DMS53 treated with DMSO at 0.1 percent for 48 hours (cell line): ENCODE measurements at regions not wholly inside any gene's neighbourhood (a gene's known extent, or its start where the extent isn't known, plus 50 kb on each side); places are given as distances from the start of the nearest gene placed in this dataset.

Experiments used
- DNase-seq: peaks from one replicate; lab custom pipeline; 2025; ENCODE audit not compliant: unreplicated experiment; lab: John Stamatoyannopoulos, UW

- DNase-seq, result no peak
Observed at GRCh38 chr3:72247645-72248388, 462.9 kb upstream of the PROK2 start.

- no peak for DNase-seq
Observed at GRCh38 chr3:72247126-72247525, 462.2 kb upstream of the PROK2 start.

DNA sequence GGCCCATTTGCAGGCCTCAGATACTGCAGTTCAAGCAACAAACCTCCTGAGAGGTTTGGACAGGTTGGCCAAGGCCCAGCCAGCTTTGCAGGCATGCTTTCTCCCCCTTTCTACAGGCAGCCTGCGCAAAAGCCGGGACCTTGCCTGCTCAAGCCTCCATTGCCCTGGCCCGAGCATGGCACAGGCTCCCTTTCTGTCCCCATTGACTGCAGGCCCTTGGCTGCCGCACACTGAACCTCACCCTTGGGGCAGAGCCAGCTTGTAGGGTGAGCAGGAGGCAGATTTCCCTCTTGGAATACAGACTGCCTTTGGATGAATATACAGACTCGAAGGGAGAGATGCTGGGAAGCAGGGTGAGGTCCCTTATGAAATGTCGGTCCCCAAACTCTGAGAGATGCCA lies 461.7 kb upstream of the PROK2 start:
- no peak for DNase-seq

GRCh38 chr3:72245183-72245811 lies 460.3 kb upstream of the PROK2 start:
- DNase-seq, result no peak

- DNase-seq, result no peak
Observed at GRCh38 chr3:72244396-72244795, 459.4 kb upstream of the PROK2 start.

DNA sequence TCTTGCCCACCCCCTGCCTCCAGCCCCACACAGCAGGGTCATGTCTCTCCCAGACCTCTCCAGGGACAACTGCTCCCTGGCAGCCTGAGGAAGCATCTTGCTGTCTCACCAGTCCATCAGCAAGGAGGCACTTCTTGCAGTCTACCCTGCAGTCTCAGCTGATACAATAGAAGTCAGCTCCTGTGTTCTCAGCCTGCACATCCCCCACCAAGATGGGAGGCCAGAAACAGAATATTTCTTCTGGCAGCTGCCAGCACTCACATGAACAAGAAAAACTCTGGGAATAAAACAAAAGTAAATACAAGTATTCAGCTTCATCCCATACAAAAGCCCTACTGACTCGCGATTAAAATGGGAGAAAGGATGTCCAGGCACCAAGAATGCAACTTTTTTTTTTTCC lies 457.4 kb upstream of the PROK2 start:
- DNase-seq, result no peak

DNA sequence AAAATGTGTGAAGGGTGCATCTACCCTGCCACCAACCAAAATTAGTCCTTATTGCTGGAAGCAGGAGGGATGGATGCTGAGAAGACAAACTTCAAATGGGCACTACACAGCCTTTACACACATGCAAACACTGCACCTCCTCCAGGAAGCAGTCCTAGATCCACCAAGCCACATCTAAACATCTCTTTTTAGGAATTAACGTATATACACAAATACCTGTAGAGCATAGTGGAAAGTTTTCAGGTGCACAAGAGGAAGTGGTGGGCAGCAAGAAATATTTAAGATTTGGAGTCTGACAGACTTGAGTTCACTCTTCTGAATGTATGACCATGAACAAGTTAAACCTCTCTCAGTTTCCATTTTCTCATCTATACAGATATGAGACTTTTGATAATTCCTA lies 456.6 kb upstream of the PROK2 start:
- no peak for DNase-seq

- no peak for DNase-seq
Observed at GRCh38 chr3:72240531-72240930, 455.6 kb upstream of the PROK2 start.

DNA sequence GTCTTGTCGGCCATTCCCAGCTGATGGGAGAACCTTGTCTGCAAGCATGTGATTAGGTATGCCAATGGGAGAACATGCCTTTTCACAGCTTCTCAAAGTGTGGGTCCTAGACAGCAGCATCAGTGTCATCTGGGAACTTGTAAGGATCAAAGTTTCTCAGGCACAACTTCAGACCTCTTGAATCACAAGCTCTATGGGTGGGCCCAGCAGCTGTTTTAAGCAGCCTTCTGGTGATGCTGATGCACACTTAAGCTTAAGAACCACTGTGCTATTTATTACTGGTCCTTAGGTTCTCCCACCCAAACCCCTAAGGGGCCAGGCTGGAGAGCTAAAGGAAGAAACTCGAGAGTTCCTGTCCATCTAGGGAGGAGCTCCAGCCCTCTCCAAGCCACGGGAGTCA lies 453.9 kb upstream of the PROK2 start:
- DNase-seq, result no peak

DNA sequence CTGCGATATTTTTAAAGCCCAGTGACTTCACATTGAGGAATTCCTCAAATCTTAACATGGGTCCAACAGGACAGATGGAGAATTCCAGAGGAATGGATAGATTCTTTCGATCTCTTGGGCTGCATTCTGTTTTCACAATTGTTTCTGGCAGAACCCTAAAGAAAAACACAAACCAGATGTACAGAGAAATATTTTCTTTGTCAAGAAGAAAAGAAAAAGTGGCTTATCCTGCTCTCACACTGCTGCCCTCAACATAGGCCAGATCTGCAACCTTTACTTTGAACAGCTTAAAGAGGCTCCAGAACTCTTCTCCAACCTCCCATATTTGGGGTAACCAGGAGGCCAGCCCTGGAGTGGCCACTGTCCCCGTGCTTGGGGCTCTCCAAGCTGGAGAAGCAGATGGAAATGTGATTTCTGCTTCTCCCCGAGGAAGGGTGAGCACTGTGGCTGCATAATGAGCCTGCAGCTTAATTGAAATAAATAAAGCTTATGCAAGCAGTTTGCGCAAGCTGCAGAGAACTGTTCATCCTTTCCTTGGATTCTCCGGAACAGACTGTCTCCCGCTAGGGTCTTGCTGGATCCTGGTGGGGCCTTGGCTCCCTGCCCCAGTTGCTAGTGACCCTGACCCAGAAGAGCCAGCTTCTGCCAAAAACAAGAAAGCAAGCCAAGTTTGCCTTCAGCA lies 453.2 kb upstream of the PROK2 start:
- no peak for DNase-seq

- no peak for DNase-seq
Observed at GRCh38 chr3:72237679-72238009, 452.7 kb upstream of the PROK2 start.

- no peak for DNase-seq
Observed at GRCh38 chr3:72234391-72234790, 449.4 kb upstream of the PROK2 start.

GRCh38 chr3:72233571-72233970 lies 448.6 kb upstream of the PROK2 start:
- no peak for DNase-seq

DNA sequence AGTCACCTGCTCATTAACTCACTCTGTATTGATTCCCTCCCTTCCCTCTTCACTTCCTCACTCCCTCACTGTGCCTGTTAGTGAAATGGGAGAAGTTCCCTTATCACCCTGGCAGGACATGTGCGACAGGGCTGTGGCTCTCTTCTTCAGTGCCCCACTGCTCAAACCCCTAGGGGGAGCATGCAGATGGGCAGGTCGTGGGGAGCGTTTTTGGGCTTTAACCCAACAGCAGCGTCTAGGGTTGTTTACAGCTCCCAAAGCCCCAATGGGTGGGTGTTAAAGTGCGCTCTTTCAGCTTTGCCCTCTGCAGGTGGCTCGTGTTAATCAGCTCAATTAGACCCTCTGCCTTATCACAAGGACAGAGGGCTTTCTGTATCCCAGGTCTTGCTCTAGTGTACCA lies 447.8 kb upstream of the PROK2 start:
- no peak for DNase-seq

DNA sequence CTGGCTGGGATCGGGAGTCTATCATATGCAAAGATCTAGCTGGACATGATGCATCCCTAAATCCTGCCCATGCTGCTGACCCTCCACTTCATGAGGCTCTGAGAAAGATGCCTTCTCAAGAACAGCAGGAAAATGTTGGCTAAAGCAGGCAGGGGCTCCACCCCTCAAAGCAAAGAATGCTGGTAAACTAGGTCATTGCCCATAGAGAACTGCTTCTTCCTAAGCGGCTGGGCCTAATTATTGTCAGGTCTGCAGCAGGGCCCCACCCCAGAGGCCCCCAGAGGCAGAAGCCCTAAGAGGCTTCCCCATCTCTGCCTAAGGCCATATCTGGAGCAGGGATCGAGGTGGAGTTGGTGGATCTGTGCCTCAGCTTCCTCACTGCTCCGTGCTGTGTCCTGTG lies 447.4 kb upstream of the PROK2 start:
- DNase-seq, result no peak

DNA sequence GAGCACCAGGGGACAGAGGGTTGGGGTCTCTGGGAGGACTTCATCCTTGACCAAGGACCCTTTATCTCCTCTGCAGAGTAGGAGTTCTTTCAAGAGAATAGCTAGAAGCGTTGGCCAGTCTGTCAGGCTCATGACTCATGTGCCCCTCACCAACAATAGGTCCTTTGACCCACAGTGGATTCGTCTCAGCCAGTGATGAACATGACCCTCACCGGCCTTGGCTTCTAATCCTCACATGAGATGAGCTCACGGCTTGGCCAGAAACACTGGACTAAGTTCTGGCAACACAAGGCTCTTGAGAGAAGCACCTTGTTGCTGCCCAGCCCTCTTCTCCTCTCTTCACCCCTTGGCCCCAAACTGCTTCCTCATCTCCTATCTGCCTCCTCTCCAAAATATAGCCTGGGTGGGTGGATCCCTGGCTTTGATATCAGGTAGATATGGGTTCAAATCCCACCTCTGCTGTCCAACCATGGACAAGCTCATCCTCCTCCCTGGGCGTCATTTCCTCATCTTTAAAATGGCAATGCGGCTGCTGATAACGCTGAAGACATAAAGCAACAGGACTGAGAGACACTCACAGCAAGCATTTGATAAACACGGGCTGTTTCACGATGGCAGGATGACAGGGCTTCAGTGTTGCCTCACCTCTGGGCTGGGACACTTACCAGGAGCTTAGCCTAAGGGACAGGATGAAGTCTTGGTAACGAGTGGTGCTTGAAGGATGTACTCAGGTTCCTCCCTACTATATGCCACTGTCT lies 446.7 kb upstream of the PROK2 start:
- no peak for DNase-seq

DNA sequence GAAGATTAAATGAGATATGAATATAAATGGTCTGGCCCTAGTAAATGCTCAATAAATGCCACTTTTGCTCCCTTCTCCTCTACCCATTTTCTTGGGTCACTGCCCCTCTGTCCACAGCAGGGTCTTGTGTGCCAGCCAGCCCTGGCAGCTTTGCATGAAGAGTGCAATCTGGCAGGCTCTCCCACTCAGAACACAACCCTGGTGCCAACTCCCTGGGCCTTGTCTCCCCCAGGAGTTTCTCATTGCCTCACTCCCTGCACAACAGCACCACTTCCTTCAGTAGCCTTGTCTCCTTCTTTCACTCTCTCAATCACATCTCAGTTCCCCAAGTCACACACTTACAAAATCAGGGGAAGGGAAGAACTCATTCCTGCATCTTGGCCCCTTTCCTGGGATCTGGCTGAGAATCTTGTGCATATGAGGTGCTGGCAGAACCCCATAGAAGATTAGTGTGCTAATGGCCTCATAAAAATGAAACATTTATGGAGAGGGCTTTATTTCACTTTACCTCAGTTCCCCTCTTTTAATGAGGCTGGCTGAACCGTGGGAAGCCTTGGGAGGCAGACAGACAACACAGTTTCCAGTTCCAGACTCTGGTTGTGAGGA lies 445.9 kb upstream of the PROK2 start:
- DNase-seq, result no peak

DNA sequence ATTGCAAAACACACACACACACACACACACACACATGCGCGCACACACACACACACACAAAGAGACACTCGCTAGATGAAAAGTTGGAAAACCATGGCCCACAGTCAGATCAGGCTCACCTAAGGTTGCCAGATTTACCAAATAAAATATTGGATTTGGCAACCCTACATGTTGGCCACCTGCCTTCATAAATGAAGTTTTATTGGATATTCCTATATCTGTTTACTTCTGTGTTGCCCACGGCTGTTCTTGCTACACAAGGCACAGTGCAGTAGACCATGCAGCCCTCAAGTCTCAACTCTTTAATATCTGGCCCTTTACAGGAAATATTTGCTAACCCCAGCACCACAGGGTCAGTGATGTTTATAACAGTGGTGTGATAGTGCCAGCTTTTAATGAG lies 445.0 kb upstream of the PROK2 start:
- DNase-seq, result no peak

DNA sequence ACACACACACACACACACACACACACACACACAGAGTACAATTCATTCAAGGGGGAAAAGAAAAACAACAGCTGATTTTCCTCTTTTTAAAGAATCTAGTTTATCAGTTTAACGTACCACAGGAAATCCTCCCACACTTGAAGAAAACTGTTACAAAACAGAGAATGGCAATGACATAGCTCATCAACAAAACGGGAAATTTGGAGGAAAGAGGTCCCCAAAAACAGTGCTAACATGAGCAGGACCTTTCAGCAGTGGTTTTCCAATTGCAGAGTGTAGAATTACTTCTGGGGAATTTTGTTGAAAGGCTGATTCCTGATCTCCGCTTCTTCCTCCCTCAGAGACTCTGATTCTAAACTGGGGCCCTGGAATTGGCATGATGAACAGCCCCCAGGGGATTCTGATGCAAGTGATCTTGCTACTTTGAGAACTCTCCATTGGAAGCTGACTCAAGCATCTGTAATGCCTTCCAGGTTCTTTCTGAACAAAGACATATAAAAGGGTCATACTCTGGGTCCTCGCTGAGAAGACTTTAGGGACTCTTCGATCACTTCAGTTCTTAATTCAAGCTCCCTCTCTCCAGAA lies 442.6 kb upstream of the PROK2 start:
- no peak for DNase-seq

DNA sequence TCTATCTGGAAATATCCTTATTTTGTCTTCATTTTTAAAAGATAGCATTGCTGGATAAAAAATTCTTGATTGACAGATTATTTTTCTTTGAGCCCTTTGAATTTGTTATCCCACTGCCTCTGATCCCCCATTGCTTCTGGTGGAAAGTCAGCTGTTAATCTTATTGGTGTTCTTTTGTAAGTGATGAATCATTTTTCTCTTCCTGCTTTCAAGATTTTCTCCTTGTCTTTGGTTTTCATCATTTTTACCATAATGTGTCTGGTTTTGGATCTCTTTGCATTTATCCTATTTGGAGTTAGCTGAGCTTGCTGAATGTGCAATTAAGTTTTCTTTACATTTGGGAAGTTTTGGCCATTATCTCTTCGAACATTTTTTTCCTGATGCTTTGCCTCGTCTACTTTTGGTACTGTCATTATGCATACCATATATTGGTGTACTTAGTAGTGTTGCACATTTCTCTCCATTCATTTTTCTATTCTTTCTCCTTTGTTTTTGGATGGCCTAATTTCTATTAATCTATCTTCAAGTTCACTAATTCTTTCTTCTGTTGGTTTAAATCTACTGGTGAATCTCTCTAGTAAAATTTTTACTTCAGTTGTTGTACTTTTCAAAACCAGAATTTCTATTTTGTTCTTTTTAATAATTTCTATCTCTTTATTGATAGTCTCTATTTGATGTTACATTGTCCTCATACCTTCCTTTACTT lies 440.0 kb upstream of the PROK2 start:
- DNase-seq, result no peak
